GM12864 (cell line): ENCODE measurements at regions not wholly inside any gene's neighbourhood (a gene's known extent, or its start where the extent isn't known, plus 50 kb on each side); places are given as distances from the start of the nearest gene placed in this dataset.

ENCODE experiments used
- DNase-seq: peaks from one replicate; pipeline ENCODE4 v3.0.0-alpha.2; 2011; ENCODE audit warnings: low read depth
- H3K4me3 ChIP-seq: 2 replicates; pipeline ENCODE4 v1.5.1; 2011; ENCODE audit warnings: mild to moderate bottlenecking, low read depth, low read length, control low read depth
- TF ChIP-seq, protein P1 (sequence below): IDR thresholded peaks from 2 replicates; pipeline ENCODE4 v1.5.1; 2011; ENCODE audit warnings: low read depth, mild to moderate bottlenecking, moderate library complexity, low read length, control low read depth, inconsistent platforms; ENCODE audit errors: missing control alignments

DNA sequence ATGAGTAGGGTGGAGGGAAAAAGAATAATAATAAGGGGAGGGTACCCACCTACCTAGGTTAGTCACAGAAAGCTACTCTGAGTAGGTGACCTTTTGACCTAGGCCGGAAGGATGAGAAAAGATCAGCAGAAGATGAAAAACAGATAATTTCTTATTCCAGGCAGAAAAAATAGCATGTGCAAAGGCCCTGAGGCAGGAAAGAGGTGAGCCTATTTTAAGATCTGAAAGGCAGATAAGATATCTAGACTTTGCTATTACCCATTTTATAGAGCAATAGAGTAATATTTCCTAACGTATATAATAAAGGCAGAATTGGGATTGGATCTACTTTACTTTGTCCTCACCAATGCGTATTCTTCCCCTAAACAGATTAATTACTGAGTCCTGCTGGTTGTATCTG is 393.9 kb upstream of the MPDZ start:
- TF ChIP-seq, protein P1, sequence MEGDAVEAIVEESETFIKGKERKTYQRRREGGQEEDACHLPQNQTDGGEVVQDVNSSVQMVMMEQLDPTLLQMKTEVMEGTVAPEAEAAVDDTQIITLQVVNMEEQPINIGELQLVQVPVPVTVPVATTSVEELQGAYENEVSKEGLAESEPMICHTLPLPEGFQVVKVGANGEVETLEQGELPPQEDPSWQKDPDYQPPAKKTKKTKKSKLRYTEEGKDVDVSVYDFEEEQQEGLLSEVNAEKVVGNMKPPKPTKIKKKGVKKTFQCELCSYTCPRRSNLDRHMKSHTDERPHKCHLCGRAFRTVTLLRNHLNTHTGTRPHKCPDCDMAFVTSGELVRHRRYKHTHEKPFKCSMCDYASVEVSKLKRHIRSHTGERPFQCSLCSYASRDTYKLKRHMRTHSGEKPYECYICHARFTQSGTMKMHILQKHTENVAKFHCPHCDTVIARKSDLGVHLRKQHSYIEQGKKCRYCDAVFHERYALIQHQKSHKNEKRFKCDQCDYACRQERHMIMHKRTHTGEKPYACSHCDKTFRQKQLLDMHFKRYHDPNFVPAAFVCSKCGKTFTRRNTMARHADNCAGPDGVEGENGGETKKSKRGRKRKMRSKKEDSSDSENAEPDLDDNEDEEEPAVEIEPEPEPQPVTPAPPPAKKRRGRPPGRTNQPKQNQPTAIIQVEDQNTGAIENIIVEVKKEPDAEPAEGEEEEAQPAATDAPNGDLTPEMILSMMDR, result no peak
- no peak for DNase-seq
- no peak overlapping the region for H3K4me3 ChIP-seq

DNA sequence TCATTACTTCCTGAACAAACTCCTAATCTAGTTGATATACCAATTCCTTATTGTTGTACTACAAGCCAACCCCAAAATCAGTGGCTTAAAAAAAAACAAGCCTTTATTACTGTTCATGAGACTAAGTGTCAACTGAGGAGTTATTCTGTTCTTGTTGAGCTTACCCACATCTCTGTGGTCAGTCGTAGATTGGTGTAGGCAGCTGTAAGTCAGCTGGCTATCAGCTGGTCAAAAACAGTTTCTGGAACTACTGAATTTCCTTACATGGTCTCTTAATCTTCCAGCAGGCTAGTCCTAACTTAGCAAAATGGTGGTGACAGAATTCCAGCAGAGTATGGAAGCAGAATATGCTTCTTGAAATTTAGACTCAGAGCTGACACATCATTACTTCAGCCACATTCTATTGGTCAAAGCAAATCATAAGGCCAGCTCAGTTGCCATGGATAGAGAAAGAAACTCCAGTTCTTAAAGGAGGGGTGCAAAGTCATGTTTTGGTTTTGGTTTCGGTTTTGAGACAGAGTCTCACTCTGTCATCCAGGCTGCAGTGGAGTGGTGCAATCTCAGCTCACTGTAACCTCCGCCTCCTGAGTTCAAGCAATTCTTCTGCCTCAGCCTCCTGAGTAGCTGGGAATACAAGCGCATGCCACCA is 386.1 kb upstream of the MPDZ start:
- TF ChIP-seq, protein P1, result no peak
- H3K4me3 ChIP-seq, result no peak overlapping the region
- DNase-seq, result no peak

DNA sequence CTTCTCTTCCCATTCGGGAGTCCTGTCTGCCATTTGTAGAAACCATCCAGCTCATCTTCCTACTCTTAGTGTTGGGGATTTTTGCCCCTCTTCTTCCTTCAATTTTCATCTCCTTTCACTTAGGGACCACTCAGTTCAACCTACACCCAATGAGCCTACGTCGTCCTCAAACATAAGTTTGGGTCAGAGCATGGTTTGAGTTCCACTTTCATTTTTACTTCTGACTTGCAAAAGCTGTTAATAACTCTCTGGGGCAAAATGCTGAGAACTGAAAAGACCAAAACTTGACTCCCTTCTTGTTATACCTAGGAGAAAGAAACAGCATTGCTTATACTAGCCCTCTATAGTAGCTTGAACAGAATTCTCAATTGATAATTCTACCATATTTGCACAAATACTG is 381.5 kb upstream of the MPDZ start:
- TF ChIP-seq, protein P1, result no peak
- no peak for DNase-seq
- no peak overlapping the region for H3K4me3 ChIP-seq

DNA sequence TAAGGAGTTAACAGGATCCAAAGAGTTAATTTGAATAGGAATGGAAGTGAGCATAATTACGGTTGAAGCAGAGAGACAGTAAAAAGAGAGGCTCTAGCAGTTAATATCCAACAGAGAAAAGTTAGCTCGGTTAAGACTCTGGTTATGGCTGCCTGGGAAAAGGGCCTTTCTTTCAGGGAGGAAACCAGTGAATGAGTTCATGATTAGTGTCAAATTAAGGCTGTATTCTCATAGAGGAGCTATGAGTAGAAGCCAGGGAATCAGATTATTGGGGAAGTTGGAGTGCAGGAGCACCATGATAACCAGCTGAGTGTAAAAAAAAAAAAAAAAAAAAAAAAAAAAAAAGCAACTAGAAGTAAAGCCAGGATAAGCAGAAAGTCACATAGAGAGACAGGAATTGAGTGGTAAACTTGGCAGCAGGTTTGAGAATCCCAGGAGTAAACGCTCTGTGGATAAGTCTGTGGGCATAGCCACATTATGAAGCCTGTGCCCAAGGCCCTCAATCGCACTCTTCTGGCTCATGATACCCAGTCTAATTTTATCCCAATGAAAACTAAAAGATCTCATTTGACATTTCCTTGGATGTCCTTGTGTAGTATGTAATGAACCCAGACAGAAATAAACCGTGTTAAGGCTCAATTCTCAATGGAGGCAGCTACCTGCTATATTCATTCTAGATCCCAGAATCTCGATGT is 372.6 kb upstream of the MPDZ start:
- DNase-seq, result no peak
- no peak overlapping the region for H3K4me3 ChIP-seq
- TF ChIP-seq, protein P1, result no peak

DNA sequence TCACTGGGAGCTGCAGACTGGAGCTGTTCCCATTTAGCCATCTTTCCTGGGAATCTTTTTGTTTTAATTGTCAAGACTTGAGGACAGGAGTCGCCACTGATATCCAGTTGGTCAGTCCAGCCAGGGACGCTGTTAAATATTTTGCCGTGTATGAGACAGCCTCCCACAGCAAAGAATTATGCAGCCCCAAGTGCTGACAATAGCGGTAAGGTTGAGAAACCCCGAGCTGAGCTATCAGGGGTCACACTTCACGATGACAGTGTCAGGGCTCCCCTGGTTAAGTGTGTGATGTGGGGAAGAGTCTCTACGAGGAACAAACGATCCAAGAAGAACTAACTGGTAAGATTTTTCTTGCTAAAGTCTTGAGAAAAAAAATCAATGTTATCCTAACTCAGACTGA is 372.0 kb upstream of the MPDZ start:
- H3K4me3 ChIP-seq, result no peak overlapping the region
- TF ChIP-seq, protein P1, result no peak
- no peak for DNase-seq

DNA sequence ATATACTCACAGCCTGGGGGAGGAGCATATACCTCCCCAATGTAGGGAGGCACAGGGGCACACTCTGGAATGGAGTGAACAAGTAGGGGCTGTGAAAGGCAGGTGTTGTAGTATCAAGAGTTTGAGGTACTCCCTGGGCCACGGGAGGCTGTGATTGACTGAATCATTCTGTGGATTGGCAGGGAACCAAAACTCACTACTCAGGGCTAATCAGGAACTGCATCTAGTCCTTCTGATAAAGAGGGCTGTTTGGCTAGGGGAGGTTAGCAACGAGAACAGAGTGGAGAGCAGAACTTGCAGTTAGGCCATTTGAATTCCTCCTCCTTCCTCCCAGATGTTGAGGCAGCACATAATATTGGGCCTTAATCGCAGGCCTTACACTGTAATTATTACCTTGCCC is 369.2 kb upstream of the MPDZ start:
- H3K4me3 ChIP-seq, result no peak overlapping the region
- no peak for DNase-seq
- TF ChIP-seq, protein P1, result no peak

DNA sequence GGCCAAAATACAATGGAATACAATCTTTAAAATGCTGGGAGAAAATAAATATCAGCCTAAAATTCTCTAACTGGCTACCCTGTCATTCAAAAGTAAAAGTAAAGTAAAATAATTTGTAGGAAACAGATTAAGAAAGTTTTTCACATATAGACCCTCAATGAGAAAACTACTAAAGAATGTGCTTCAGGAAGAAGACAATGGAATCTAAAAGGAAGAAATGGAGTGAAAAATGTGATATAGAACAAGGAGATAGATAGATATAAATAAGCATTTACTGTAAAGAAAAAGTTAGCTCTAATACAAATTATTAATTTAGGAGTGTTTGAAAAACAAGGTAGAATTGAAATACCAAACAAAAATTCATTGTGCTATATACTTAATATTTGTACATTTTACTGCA is 368.6 kb upstream of the MPDZ start:
- no peak overlapping the region for H3K4me3 ChIP-seq
- TF ChIP-seq, protein P1, result no peak
- no peak for DNase-seq
